ENCODE measurements at regions not wholly inside any gene's neighbourhood (a gene's known extent, or its start where the extent isn't known, plus 50 kb on each side); places are given as distances from the start of the nearest gene placed in this dataset.

- TF ChIP-seq CTCF (IDR thresholded peaks at IDR 0.05): no peak
- TF ChIP-seq POLR2A (IDR thresholded peaks at IDR 0.05): no peak
Observed at GRCh38 chr17:77304746-77305473, 164.1 kb downstream of the SEC14L1 start.
